ENCODE measurements at regions not wholly inside any gene's neighbourhood (a gene's known extent, or its start where the extent isn't known, plus 50 kb on each side); places are given as distances from the start of the nearest gene placed in this dataset.

DNA sequence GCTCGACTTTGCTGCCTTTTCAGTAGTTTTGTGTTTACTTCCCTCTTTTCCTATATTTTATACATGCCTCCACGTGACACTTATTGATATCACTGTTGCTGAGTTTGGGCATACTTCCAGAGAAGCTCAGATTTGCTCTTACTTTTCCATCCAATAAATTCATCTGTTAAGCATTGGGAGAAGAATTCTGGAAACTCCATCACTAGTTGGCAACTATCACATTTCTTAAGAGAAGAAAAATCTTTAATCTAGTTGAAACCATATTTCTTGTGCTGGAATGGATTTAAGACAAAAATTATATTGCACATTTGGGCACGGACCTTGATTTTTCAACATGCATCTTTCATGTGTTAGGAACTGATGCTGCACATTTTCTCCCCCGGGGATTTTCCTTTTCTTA lies 52.6 kb upstream of the CPO start:
- TF ChIP-seq PAX5 (IDR thresholded peaks at IDR 0.05; ENCODE audit: insufficient read depth, low read length, severe bottlenecking) (no peak), TAF1 (IDR thresholded peaks at IDR 0.05; ENCODE audit: low read depth, low read length) (no peak), SPI1 (IDR thresholded peaks at IDR 0.05; ENCODE audit: low read depth, low read length) (no peak), POLR2AphosphoS5 (IDR thresholded peaks at IDR 0.05; ENCODE audit: low read depth, low read length) (no peak), POLR2A (IDR thresholded peaks at IDR 0.05; ENCODE audit: low read depth, low read length) (no peak), POU2F2 (IDR thresholded peaks at IDR 0.05; ENCODE audit: low read depth, low read length) (no peak)
- FAIRE-seq: no peak
- DNase-seq (ENCODE audit: insufficient read length, low spot score): no peak

DNA sequence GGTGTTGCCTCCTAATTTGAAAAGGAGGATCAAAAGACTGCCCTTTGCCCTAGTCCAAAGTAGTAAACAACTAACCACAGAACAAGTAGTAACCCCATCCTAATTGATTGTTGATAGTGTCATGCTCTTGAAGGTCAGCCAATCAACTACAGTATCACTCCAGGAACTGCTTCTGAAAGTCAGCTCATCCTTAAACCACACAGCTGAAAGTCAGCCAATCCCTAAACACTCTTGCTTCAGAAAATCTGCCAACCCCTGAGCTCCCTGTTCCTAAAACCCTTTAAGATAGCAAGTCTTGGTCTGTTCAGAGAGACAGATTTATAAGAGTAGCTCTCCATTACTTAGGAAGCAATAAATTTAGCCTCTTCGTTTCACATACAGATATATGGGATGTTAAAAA lies 51.6 kb upstream of the CPO start:
- no peak for TF ChIP-seq TAF1 (IDR thresholded peaks at IDR 0.05; ENCODE audit: low read depth, low read length)
- TF ChIP-seq SPI1 (IDR thresholded peaks at IDR 0.05; ENCODE audit: low read depth, low read length): no peak
- TF ChIP-seq POLR2AphosphoS5 (IDR thresholded peaks at IDR 0.05; ENCODE audit: low read depth, low read length): no peak
- TF ChIP-seq POLR2A (IDR thresholded peaks at IDR 0.05; ENCODE audit: low read depth, low read length): no peak
- no peak for TF ChIP-seq PAX5 (IDR thresholded peaks at IDR 0.05; ENCODE audit: insufficient read depth, low read length, severe bottlenecking)
- no peak for TF ChIP-seq POU2F2 (IDR thresholded peaks at IDR 0.05; ENCODE audit: low read depth, low read length)
- FAIRE-seq (no peak), DNase-seq (ENCODE audit: insufficient read length, low spot score) (no peak)

Measured in GM12891 (cell line).